Hepatocyte (in vitro differentiated cells): ENCODE measurements at regions not wholly inside any gene's neighbourhood (a gene's known extent, or its start where the extent isn't known, plus 50 kb on each side); places are given as distances from the start of the nearest gene placed in this dataset.

Source experiments
- CTCF ChIP-seq: fragments of 200-600 bp; sonication (generic); IDR thresholded peaks from 2 replicates; pipeline ENCODE4 v1.5.1; 2016; ENCODE audit warnings: antibody characterized with exemption, mild to moderate bottlenecking; ENCODE audit not compliant: poor library complexity
- EZH2 ChIP-seq: fragments of 200-600 bp; sonication (generic); IDR thresholded peaks from 2 replicates; pipeline ENCODE4 v1.6.1; 2016; ENCODE audit warnings: antibody characterized with exemption, mild to moderate bottlenecking, borderline replicate concordance

GRCh38 chr3:64357481-64357880 is 132.2 kb upstream of the PRICKLE2 start:
- TF ChIP-seq CTCF (no peak), EZH2 (no peak)
